Hypothalamus (tissue), 51 donors: ENCODE measurements at regions not wholly inside any gene's neighbourhood (a gene's known extent, or its start where the extent isn't known, plus 50 kb on each side); places are given as distances from the start of the nearest gene placed in this dataset.

Experiments used
- DNase-seq, 51 donors: peaks; one replicate each; lab custom pipeline; 2025; lab: John Stamatoyannopoulos, UW

DNA sequence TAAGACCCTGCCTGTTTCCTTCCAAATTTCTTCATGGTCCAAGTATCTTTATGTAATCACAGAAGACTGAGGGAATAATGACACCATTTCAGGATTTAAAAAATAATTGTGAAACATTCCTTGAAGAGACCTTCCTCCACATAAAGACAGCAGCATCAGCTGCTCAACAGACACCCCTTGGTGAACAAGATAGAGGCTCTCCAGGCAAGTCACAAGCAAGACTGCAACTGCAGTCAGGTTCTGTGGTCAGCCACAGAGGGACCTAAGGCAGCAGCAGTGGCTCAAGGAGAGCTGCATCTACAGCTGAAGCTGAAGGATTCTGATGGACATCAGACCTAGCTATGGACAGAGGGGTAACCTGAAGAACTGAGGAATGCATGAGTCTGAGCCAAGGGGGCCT, 97.2 kb upstream of the C3orf80 start:
- DNase-seq: no peak

DNA sequence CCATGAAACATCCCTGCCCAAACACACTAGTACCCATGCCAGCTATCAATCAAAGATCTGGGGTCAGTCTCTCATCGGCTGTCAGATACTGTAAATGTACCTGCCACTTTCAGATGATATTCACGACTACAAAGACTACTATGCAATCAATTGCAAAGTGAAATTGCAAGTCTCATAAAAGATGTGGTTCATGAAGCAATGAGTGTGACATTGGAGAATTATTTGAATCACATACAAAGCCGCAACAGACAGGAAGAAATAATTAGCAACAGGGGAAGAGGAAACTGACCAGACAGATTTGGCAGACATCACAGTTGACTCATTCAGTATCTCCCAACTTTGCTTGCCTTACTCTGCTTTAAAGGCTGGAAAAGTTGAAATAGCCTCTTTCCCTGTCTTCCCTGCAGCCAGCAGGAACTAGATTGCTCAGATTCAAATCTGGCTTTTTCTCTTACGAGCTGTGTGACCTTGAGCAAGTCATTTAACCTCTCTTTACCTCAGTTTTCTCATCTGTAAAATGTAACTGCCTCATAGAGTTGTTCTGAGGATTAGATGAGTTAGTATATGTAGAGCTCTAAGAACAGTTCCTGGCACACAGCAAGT, 95.7 kb upstream of the C3orf80 start:
- no peak for DNase-seq

DNA sequence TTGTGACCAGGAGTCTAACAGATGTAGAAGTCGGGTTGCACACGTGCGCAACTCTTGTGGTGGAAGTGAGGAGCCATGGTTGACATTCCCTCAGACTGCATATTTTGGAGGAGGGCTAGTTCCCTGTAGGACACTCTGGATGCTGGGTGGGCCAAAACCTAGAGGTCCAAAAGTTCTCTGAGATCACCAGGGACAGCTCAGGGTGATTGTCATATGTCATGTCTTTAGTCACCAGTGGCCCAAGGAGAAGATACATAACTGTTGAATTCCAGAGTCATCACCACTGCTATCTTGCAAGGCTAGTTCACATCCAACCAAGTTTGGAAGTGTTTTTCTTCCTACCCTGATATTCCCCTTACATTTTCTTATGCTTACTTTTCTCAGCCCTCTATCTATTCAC, 95.2 kb upstream of the C3orf80 start:
- DNase-seq: no peak

DNA sequence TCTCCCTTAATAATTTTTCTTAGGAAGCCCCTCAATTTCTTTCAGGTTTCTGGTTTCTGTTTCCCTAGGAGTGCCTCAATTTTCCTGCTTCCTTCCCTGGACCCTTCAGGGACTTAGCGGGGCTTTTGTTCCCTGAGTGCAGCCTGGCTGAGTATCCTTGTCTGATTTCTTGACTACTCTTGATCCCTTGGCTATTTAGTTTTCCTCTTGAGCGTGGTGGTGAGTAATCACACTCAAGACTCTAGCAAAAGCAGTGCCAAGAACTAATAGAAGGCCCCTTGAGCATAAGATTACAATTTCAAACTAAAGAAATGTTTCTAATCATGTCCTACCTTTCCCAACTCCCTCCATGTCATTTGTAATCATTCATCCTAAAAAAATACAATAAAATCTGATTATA, 94.3 kb upstream of the C3orf80 start:
- no peak for DNase-seq

DNA sequence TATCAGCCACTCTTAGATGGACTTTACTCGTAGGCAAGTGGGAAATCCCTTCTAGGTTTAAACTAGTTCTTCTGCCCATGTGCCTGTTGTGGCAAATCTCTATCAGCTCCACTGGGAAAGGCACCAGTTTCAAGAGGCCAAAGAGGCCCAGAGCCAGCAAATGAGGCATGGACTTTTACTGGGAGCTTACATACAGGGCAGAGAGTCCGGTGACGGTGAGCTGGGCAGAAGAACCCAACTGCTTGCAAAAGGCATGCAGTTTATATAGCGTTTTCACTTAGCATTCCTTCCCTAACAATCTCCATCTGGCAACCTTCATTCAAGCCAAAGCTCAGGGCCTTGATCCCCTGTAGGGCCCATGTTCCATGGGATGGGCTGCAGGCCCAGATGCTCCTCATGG, 93.0 kb upstream of the C3orf80 start:
- no peak for DNase-seq

DNA sequence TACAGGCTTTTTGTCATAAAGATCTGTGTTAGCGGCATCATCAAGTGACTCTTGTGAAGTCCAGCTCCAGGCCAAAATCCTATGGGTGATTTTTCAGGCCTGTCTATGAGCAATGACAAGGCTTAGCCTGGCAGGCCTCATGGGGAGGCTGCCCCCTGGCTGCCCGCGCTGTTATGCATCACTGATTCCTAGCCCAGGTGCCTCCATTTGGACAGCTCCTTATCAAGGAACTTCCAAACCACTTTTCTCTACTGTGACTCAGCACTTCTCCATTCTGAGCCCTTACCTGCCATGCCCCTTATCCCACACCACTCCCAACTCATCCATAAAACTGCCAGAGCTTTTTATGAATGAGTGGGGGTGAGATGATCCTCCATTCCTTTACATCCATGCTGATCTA, 91.5 kb upstream of the C3orf80 start:
- no peak for DNase-seq

DNA sequence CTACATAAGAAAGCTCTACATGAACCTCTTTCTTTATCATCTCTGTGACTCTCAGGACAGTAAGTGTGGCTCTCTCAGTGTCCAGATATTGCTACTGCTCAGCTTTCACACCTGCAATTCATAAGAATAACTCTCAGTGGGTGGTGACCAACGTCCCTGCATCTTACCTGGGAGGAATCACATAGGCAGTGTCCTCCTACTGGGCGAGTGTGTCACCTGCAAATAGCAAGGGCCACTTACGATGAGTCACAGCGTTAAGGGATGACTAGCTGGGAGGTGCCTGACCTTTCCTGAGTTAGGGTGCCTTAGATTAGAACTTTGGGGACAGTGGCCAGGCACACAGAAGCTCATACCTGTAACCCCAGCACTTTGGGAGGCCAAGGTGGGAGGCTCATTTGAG, 90.8 kb upstream of the C3orf80 start:
- DNase-seq: no peak

DNA sequence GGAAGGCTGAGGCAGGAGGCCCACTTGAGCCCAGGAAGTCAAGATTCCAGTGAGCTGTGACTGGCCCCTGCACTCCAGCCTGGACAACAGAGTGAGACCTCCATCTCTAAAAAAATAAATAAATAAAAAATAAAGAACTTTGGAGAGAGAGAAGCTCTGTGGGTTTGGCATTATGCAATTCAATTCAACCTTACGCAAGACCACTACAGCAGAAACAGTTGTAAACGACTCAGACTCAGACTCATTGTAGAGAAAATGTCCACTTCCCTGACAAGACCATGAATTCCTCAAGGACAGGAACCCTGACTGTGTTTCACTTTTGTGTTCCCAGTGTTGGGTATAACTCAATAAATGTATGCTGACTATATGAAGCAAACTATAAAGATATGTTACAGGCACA, 90.3 kb upstream of the C3orf80 start:
- DNase-seq: no peak

DNA sequence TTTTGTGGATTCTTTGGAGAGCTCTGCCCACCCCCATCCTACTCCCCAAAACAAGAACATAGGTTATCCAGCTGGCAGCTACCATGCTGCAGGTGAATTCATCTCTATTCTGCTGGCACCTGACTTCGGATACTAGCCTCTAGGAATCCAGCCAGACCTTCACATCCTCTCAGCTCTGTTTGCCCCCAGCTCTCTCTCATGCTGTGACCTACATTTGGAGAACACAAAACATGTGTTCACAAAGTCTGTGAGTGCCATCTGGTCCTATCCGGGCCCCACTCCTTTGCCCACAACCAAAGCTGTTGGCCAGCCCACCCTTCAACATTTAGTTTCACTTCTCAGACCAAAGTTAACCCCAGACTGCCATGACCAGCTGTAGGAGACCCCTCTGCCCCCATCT, 89.4 kb upstream of the C3orf80 start:
- no peak for DNase-seq

DNA sequence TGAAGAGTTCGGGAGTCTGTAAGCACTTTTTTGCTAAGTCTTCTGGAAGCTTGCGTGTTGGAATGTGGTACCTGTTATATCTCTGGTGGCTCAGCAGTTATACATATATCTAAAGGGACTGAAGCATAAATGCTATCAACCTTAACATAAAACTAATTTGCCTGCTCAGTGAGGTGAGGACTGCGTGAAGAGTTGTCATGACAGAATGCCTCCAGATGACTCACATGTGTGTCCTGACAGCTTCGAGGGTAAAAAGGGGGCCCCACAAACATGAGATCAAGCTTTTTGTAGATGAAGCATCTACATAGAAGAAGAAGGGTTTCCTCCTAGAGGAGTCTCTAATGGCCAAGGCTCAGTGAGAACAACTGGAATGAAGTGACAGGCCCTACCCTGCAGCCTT, 88.8 kb upstream of the C3orf80 start:
- DNase-seq: no peak

DNA sequence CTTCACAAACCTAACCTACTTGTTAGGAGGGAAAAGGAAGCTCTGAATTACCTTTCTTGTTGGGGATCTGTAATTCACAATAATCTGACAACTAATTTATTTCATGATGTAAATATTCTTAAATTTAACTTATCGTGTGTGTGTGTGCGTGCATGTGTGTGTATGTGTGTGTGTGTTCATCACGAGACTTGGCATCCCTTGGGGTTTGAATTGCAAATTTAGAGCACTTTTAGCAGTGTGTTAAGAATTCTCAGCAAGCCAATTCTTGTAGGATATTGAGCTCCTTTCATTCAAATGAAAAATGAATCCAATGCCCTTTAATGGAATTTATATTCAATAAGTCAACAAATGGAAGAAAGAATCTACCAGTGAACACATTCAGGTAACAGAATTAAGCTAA, 85.9 kb upstream of the C3orf80 start:
- no peak for DNase-seq

DNA sequence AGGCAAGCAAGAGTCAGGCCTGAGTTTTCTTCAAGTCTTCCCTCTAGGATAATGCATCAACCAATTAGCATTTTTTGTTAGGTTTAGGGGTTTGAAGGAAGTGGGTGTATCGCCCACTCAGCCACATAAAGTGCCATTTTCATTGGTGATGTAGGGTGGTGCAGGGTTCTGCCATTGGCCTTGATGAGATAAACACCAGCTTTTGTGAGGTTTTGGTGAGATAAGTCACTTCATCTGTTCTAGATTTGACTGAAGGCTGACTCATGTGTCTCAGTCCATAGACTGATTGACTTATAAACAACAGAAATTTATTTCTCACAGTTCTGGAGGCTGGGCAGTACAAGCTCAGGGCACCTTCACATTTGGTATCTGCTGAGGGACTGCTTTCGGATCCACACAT, 84.5 kb upstream of the C3orf80 start:
- no peak for DNase-seq

DNA sequence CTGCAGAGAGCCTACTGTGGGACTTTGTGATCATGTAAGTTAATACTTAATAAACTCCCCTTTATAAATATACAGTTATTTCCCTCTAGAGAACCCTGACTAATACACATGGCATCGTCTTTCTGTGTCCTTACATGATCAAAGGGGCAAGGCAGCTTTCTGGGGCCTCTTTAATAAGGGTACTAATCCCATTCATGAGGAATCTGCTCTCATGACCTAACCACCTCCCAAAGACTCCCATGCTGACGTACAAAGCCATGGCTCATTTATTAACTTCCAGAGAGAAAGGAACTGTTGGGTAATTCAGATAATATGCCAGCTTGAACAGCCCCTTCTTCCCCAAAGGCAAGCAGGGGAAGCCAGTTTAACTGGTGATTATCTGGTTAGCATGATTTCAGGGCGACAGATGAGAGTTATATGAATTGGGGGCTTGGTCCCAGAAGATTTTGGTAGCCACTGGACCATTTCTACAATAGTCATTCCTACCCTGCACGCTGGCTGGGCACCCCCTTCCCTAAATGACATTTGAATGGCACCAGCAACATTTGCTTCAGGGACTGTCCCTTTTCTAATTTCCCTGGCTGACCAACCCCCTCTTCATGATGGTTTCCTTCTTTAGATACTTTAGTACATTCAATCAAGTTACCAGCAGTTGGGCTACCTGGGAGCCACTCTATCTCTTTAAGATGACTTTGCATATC, 83.6 kb upstream of the C3orf80 start:
- DNase-seq: no peak

DNA sequence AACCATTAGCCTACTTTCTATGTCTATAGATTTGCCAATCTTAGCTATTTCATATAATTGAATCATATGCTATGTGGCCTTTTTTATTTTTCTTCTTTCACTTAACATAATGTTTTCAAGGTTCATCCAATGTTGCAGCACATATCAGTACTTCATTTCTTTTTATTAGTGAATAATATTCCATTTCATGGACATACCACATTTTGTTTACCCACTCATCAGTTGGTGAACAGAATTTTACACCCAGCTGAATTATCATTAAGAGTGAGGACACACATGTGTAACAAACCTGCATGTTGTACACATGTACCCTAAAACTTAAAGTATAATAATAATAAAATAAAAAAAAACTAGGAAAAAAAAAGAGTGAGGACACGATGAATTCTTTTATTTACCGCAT, 81.7 kb upstream of the C3orf80 start:
- no peak for DNase-seq

DNA sequence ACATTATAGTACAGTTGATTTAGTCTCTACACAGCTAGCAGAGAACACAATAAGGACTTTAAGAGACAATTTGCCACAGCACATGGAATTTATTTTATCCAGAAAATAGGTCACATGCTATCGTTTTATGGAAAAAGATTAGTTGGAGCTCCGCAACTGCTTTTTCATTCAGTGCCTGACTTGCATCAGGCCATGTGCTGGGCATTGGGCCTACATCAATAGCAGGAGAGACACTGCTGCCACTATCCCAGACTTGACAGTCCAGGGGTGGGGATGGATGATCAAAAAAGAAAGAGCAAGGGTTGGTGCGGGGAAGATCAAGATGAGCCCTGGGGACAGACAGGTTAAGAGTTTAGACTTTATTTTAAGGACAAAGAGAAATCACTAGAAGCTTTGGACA, 75.2 kb upstream of the C3orf80 start:
- no peak for DNase-seq

DNA sequence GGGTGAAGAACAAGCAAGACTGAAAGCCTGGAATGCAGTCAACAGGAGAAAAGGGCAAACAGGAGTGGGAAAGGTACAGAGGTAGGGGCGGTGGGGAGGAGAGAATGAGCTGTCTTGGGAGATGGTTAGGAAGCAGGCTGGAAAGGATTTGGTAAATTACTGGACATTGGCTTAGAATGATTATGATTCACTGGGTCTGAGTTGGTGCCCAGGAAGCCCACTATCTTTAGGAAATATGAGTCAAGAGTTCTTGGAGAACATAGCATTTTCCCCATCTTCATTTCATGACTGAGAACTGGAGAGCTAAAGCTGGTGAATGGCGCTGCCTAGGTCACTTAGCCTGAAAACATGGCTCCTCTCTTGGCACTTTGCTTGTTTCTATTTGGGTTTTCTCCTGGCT, 74.7 kb upstream of the C3orf80 start:
- DNase-seq: no peak

DNA sequence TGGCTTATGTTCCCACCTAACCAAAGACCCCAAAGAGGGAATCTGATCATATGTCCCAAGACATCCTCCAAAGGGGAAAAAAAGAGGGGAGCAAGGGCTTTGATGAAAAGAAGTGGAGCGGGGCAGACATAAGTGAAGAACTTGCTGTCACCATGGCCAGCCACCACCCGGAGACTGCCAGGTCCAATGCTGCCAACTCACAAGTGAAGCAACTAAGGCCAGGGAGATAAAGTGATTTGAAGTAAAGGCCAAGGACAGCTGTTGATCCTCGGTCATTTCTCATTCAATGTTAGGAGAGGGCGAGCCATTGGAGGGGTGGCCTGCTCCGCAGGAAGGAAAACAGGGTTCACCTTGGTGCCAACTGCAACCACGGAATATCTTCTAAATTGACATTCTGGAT, 72.6 kb upstream of the C3orf80 start:
- DNase-seq: no peak

DNA sequence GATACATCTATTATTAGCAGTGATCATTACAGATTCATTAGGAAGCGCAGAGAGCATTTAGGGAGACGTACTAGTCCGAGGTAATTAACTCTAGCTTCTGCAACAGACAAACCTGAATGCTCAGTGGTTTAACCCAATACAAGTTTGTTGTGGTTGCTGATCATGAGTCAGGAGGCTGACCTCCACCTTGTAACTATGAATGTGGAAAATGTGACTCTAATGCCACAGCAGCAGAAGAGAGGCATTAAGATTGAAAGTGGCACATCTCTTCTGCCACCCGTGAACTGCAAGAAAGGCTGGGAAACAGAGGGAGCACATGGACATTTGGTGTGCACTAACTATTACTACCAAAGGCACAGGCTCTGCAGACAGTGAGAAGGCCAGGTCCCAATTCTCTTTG, 71.2 kb upstream of the C3orf80 start:
- DNase-seq: no peak

DNA sequence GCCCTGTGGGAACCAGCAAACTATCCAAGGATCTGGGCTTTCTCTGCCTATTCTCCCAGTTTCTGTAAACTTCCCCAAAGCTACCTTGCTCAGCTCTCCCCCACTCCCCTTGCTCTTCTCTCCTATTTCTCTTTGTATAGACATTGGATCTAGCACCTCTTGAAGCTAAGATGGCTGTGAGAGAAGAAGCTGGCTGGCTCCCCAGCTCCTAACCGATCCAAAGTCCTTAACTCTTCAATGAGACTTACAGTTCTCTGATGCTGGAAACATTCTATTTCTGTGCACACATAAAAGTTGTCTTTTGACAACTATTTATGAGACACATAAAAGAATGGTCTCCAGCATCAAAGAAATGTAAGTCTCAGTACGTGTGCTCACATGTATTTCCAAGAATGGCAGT, 70.6 kb upstream of the C3orf80 start:
- DNase-seq: no peak

DNA sequence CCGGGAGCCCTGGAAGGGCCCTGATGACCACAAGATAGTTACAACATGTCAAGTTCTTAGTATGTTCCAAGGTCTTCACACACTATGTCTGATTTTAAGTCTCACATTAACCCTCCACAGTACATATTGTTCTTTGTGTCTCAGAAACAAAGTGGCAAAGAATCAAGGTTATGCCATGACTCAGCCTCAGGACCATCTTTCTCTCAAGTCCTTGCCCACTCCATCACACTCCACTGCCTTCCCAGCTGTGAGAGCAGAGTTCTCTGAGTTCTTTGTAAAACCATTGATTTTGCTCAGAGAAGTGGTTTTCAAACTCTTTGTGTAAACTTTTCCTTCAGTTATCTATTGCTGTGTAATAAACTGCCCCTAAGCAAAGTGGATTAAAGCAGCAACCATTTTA, 67.9 kb upstream of the C3orf80 start:
- no peak for DNase-seq

DNA sequence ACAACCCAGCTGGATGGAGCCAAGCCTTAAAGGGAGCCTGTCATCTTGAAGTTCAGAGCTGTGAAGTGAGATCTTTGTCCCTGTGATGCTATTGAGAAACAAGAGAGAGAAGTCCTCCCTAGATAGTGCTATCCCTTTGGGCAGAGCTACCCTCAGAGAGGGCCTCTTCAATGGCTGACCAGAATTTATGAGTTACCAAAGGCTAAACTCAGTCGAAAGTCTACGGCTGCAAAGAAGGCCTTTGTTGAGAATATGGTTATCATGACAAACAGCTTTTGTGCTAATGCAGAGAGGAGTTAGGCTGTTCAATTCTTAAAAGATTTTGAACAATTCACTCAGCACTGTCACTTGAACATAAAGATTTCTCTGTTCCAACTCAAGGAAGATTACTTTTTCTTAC, 65.9 kb upstream of the C3orf80 start:
- DNase-seq: no peak

DNA sequence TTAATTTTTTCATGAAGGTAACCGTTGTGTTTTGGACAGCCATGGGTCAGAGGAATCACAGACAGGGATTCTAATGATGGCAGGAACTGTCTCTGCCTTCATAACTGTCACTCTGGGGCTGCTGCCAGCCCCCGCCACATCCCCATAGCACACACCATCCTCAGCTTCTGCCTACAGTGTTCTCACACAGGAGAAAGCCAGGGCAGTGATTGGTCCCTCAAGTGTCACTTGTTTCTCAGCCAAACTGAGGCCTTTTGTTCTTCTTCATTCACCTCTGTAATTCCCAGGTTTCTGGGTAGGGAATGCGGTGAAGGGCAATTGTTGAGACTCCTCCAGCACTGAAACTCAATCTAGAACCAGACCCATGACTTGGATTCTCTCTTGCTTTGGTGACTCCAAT, 65.4 kb upstream of the C3orf80 start:
- DNase-seq: no peak

DNA sequence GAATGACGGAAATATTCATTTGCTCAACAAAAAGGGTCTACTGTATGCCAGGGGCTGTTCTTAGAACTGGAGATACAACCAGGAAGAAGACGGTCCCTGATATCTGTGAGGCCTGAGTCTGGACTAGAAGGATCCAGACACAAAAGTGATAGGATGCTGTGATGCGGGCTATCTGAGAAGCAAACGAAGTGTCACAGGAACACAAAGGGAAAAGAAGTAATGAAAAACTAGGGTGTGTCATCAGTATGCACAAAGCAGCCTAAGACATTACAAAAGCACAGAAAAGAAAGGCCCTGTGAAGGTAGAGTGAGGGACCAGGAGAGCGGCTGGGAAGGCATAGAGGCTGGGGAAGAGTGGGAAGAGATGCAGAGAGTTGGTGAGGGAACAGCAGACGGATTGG, 63.3 kb upstream of the C3orf80 start:
- no peak for DNase-seq
